AML-193 (cell line): ENCODE measurements at regions not wholly inside any gene's neighbourhood (a gene's known extent, or its start where the extent isn't known, plus 50 kb on each side); places are given as distances from the start of the nearest gene placed in this dataset.

Source experiments
- DNase-seq, 2 experiments: peaks; one replicate each; lab custom pipeline; 2025; lab: John Stamatoyannopoulos, UW

DNA sequence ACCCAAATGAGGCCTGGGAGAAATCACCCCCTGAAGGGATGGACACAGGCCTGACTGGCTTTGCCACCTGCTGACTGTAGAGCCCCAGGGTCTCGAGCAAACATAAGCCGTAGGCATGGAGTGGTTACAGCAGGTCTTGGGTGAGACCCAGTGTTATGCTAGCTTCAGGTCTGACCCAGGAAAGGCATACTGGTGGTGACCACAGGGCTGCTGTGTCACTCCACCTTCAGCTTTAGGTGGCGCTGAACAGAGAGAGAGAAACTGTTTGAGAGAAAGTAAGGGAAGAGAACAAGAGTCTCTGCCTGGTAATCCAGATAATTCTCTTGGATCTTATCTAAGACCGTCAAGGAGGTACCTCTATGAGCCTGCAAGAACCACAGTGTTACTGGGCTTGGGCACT, 1544.2 kb upstream of the TMEFF2 start:
- DNase-seq: no peak

- no peak for DNase-seq
Observed at GRCh38 chr2:193712912-193713311, 1518.2 kb upstream of the TMEFF2 start.

DNA sequence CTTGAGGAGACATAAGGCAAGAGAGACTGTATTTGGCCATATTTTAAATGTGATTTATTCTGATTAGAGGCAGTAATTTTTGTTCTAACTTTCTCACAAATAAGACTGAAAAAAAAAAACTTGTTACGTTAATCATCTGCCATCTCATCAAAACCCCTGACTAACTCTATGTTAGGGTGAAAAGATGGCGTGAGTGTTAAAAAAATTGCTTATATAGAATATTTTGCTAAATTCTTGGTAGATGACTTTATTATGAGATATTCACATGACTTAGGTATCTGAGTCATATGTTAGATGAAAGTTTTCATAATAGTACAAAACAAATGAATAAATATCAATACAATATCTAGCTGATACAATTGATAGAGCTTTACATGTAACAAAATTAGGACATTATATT, 1508.7 kb upstream of the TMEFF2 start:
- DNase-seq: no peak

GRCh38 chr2:193701484-193701883, 1506.8 kb upstream of the TMEFF2 start:
- no peak for DNase-seq

DNA sequence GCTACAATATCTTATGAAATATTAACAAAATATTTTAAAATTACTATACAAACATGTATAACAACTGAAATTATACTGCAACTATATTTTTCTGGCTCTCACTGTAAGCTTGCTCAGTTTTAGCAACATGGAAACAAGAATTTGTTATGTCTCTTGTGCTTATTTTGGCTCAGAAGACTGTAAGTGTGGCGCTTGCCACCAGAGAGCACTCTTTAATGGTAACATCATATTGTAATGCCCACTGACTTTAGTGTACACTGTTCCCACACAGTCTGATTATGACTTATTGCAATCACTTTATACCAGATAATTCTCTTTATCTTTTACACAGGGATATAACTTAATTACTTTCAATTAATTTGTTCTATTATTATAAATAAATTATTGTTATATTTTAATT, 1500.6 kb upstream of the TMEFF2 start:
- DNase-seq: peak; percentile 1 to 16

GRCh38 chr2:193693758-193694157, 1499.0 kb upstream of the TMEFF2 start:
- no peak for DNase-seq

GRCh38 chr2:193690572-193690971, 1495.8 kb upstream of the TMEFF2 start:
- no peak for DNase-seq

GRCh38 chr2:193687195-193687594, 1492.5 kb upstream of the TMEFF2 start:
- DNase-seq: no peak

DNA sequence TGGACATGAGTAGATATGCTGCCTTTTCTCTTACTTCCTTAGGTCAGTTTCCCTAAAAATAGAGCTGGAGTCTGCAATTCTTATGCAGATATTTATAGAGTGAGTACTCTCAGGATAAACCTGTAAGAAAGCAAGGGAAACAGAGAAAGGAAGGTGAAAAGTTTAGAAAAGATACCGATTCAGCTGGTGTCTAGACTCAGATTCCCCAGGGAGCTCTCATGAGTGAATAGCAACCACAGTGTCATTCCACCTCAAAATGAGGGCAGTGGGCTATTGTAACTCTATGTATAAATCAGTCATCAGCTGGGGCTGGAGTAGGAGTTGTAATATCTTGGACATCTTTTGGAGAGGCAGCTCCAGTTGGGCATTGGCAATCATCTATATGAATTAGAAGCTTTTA, 1485.1 kb upstream of the TMEFF2 start:
- DNase-seq: no peak

DNA sequence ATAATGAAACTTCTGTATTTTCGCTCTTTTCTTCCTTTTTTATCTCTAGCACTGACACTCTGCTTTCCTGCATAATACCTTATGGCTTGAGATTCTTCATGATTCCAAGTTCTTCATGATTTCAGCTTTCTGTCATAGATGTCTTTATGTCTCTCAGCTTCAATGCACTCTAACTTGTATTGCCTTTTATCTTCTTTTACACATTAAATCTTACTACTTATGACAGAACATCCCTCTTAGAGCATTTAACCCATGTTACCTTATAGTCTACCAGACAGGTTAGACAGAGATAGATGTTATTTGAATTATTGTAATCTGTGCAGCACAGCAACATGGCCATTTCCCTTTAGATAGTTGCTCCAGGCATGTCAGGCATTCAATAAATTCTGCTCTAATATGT, 1475.7 kb upstream of the TMEFF2 start:
- no peak for DNase-seq

DNA sequence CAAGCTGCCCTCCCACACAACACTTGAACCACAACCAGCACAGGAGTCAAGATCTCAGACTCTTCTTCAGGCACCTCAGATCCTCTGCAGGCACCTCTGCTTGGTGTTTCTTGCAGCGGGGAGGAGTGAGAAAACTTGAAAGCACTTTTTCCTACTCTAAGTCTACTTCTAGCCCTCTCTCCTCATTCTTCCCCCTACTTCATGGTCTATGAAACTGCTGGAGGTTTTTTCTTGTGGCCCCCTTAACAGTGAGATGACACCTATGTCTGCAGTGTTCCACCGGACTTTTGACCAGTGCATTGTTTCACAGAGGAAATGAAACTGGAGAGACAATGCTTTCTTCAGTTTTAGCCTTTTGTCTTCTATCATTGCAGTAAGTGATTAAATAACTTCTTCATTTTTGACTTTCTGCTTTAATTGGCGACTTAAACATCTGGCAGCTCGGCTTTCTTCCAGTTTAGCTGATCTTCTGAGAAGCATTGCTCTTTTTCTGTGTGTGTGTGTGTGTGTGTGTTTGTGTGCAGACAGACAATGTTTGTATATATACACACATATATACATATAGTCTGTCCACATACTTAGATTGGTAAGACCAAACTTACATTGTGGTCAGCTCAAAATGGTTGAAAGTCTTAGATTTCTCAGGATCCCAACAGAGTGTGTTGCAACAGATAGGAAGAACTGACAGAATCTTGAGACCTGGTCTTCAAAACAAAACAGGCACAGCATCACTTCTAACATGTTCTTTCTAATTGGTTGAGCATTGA, 1474.0 kb upstream of the TMEFF2 start:
- DNase-seq: no peak

DNA sequence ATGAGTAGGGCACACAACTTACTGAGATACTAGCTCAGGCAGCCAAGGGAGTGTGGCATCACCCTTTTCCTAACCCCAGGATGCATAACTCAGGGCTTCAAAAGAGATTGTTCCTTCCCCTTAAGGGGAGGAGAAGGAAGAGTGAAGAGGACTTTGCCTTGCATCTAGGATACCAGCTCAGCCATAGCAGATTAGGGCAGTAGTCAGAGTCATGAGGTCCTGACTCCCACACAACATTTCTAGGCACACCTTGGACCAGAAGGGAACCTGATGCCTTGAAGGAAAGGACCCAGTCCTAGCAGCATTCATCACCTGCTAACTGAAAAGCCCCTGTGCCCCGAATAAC, 1433.2 kb upstream of the TMEFF2 start:
- no peak for DNase-seq

- DNase-seq: no peak
Observed at GRCh38 chr2:193627187-193627926, 1432.6 kb upstream of the TMEFF2 start.

GRCh38 chr2:193608451-193608850, 1413.7 kb upstream of the TMEFF2 start:
- DNase-seq: no peak

GRCh38 chr2:193590831-193591230, 1396.1 kb upstream of the TMEFF2 start:
- no peak for DNase-seq

DNA sequence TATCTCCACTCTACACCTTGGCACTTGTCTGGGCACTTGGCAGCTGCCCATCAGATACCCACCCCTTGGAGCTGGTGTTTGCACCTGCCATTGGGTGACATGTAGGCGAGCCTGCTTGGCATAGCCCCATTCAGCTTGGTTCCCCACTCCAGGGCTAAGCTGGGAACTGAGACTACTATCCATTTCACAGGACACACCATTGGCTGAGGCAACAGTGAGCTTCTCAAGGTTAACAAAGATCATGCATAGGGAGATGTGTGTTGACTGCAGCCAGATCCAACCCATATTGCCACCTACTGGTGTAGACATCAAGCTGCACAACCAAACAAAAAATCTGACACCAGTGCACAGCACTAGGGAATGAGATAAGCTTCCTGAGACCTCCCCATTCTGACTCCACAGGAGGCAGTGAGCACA, 1389.8 kb upstream of the TMEFF2 start:
- DNase-seq: peak; percentile 18 to 46

GRCh38 chr2:193583638-193584400, 1389.1 kb upstream of the TMEFF2 start:
- DNase-seq: peak in 1 of 2 experiments; percentile 3

DNA sequence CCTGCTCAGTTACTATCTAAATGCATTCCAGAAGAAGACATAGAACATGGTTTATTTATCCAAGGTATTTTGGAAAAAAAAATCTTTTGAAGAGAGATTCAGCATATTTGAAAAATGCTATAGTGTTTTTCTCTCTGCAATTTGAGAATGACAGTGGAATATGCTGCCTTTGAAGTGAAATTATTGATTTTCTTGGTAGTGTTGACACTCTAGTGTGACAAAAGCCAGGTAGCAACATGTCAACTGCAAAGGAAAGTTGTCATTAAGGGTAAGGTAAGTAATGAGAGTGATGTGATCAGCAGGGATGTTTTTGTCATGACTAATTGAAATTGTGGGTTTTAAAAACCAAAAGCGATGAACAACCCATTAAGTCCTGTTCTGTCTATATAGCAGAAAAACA, 1387.1 kb upstream of the TMEFF2 start:
- no peak for DNase-seq

DNA sequence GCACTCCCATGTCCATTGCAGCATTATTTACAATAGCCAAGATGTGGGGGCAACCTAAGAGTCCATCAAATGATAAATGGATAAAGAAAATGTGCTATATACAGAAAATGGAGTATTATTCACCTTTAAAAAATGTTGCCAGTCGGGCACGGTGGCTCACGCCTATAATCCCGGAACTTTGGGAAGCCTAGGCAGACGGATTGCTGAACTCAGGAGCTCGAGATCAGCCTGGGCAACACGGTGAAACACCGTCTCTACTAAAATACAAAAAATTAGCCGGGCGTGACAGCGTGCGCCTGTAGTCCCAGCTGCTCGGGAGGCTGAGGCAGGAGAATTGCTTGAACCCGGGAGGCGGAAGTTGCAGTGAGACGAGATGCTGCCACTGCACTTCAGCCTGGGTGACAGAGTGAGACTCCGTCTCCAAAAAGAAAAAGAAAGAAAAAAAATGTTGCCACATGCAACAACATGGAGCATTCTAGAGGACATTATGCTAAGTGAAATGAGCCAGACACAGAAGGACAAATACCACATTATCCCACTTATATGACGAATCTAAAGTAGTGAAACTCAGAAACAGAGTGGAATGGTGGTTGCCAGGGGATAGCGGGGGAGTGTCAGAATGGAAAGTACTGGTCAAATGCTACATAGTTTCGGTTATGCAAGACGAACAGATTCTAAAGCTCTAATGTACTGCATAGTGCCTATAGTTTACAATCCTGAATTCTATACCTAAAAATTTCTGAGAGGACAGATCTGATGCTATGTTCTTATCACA, 1385.6 kb upstream of the TMEFF2 start:
- no peak for DNase-seq

GRCh38 chr2:193566886-193567285, 1372.2 kb upstream of the TMEFF2 start:
- no peak for DNase-seq

DNA sequence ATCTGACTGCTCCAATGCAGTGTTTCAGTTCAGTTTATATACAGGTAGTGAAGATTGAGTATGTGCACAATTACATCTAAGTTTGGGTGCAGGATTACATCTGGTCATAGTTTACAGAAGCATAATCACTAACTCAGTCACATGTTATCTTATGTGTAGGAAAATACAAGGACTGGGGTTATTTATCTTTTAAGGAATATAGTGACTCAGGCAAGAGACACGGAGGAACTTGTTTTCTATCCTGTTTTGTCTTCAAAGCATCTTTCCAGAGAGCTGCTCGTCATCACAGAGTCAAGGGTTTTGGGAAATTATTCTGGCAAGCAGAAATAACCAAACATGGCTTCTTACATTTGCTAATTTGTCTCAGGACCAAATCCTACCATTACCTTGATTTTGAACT, 1371.5 kb upstream of the TMEFF2 start:
- no peak for DNase-seq

- DNase-seq: no peak
Observed at GRCh38 chr2:193562031-193562430, 1367.3 kb upstream of the TMEFF2 start.
